Endodermal cell (in vitro differentiated cells): ENCODE measurements at regions not wholly inside any gene's neighbourhood (a gene's known extent, or its start where the extent isn't known, plus 50 kb on each side); places are given as distances from the start of the nearest gene placed in this dataset.
A peak's percentile ranks its signal among the peaks of the same experiment; 100 is the strongest.

ENCODE experiments used
- DNase-seq: peaks from one replicate; pipeline ENCODE4 v3.0.0-alpha.2; 2017
- H3K27ac ChIP-seq: 2 replicates; pipeline ENCODE4 v1.5.1; 2013; ENCODE audit warnings: mild to moderate bottlenecking, low read depth, low read length, moderate library complexity
- H3K27me3 ChIP-seq: 2 replicates; pipeline ENCODE4 v1.6.1; 2013; ENCODE audit warnings: mild to moderate bottlenecking, low read length, moderate library complexity; ENCODE audit not compliant: insufficient read depth, control insufficient read depth, poor library complexity, severe bottlenecking
- H3K36me3 ChIP-seq: 2 replicates; pipeline ENCODE4 v1.7.0; 2013; ENCODE audit warnings: mild to moderate bottlenecking, low read length, moderate library complexity; ENCODE audit not compliant: control insufficient read depth, insufficient read depth
- H3K4me1 ChIP-seq: one replicate; pipeline ENCODE4 v1.7.0; 2013; ENCODE audit warnings: low read length; ENCODE audit not compliant: control insufficient read depth, insufficient read depth
- H3K4me3 ChIP-seq: 2 replicates; pipeline ENCODE4 v1.5.1; 2013; ENCODE audit warnings: mild to moderate bottlenecking, low read length, moderate library complexity
- H3K9ac ChIP-seq: 2 replicates; pipeline ENCODE4 v1.6.1; 2013; ENCODE audit warnings: mild to moderate bottlenecking, low read length, moderate library complexity; ENCODE audit not compliant: poor library complexity, severe bottlenecking; ENCODE audit errors: extremely low read depth
- H3K9me3 ChIP-seq: 2 replicates; pipeline ENCODE4 v1.6.1; 2013; ENCODE audit warnings: mild to moderate bottlenecking, low read length, moderate library complexity; ENCODE audit not compliant: control insufficient read depth
- H3K27ac Mint-ChIP-seq: 2 replicates; pipeline ENCODE4 v1.8.0; 2020; ENCODE audit warnings: mixed read lengths
- H3K27me3 Mint-ChIP-seq: 2 replicates; pipeline ENCODE4 v1.8.0; 2021; ENCODE audit warnings: mild to moderate bottlenecking, mixed read lengths; ENCODE audit not compliant: insufficient read depth
- H3K36me3 Mint-ChIP-seq: 2 replicates; pipeline ENCODE4 v1.8.0; 2020; ENCODE audit warnings: low read depth, mixed read lengths
- H3K4me1 Mint-ChIP-seq: 2 replicates; pipeline ENCODE4 v1.8.0; 2020; ENCODE audit warnings: mixed read lengths
- H3K4me3 Mint-ChIP-seq: 2 replicates; pipeline ENCODE4 v1.8.0; 2020; ENCODE audit warnings: mild to moderate bottlenecking, moderate library complexity, mixed read lengths
- H3K9me3 Mint-ChIP-seq: 2 replicates; pipeline ENCODE4 v1.8.0; 2020; ENCODE audit warnings: mild to moderate bottlenecking, mixed read lengths
- CTCF ChIP-seq: fragments of 200-600 bp; sonication (generic); conservative IDR thresholded peaks from 2 replicates; pipeline ENCODE4 v1.5.0; 2021; ENCODE audit warnings: antibody characterized with exemption, mild to moderate bottlenecking
- WGBS, 2 experiments: methylation state at CpG; one replicate each; pipeline versions ENCODE4 v1.1.5 to v1.1.7; 2013; ENCODE audit warnings: missing lambda C conversion rate in 2 of 2, mixed read lengths in 1 of 2; ENCODE audit not compliant: insufficient coverage in 1 of 2, insufficient read length in 1 of 2; 5-methylcytosine and 5-hydroxymethylcytosine counted together

GRCh38 chr10:47198221-47198620, 101.8 kb upstream of the GDF10 start:
- H3K27ac Mint-ChIP-seq, result no peak overlapping the region
- no peaks in the 10 kb centered on the region for H3K27me3 ChIP-seq
- H3K9ac ChIP-seq, result no peak overlapping the region
- TF ChIP-seq CTCF, result no peak
- WGBS, 2 experiments, result 66 to 80% methylated on average over 2 to 4 of the region's 4 CpGs
- no peaks in the 10 kb centered on the region for H3K9me3 Mint-ChIP-seq
- no peaks in the 10 kb centered on the region for H3K36me3 ChIP-seq
- H3K27me3 Mint-ChIP-seq, result no peaks in the 10 kb centered on the region
- no peaks in the 10 kb centered on the region for H3K36me3 Mint-ChIP-seq
- no peak overlapping the region for H3K4me3 Mint-ChIP-seq
- H3K4me1 Mint-ChIP-seq, result no peaks in the 10 kb centered on the region
- peak; percentile 41 for DNase-seq
- no peaks in the 10 kb centered on the region for H3K9me3 ChIP-seq
- H3K4me3 ChIP-seq, result no peak overlapping the region
- H3K4me1 ChIP-seq, result no peaks in the 10 kb centered on the region
- peak overlapping the region; percentile 32 for H3K27ac ChIP-seq

GRCh38 chr10:47205192-47205591, 94.8 kb upstream of the GDF10 start:
- Mint-ChIP-seq H3K9me3 (no peaks in the 10 kb centered on the region), H3K27me3 (no peaks in the 10 kb centered on the region), H3K36me3 (no peaks in the 10 kb centered on the region), H3K4me1 (peaks cover 3% of the 10 kb centered on the region), H3K27ac (no peak overlapping the region), H3K4me3 (no peak overlapping the region)
- Histone ChIP-seq H3K27ac (no peak overlapping the region), H3K4me1 (no peaks in the 10 kb centered on the region), H3K9ac (no peak overlapping the region), H3K4me3 (no peak overlapping the region), H3K27me3 (no peaks in the 10 kb centered on the region), H3K9me3 (no peaks in the 10 kb centered on the region), H3K36me3 (no peaks in the 10 kb centered on the region)
- WGBS, 2 experiments, result 89 to 100% methylated on average over 1 to 2 of the region's 2 CpGs
- no peak for TF ChIP-seq CTCF
- DNase-seq, result peak; percentile 1

- no peaks in the 10 kb centered on the region for H3K27me3 Mint-ChIP-seq
- no peak for TF ChIP-seq CTCF
- no peak overlapping the region for H3K27ac ChIP-seq
- no peak overlapping the region for H3K4me3 Mint-ChIP-seq
- H3K27me3 ChIP-seq, result no peaks in the 10 kb centered on the region
- no peaks in the 10 kb centered on the region for H3K9me3 Mint-ChIP-seq
- H3K9ac ChIP-seq, result no peak overlapping the region
- no peaks in the 10 kb centered on the region for H3K36me3 ChIP-seq
- no peak overlapping the region for H3K4me3 ChIP-seq
- H3K4me1 ChIP-seq, result no peaks in the 10 kb centered on the region
- no peak overlapping the region for H3K27ac Mint-ChIP-seq
- no peaks in the 10 kb centered on the region for H3K9me3 ChIP-seq
- no peaks in the 10 kb centered on the region for H3K36me3 Mint-ChIP-seq
- WGBS, 2 experiments, result 81 to 92% methylated on average over 2 to 3 of the region's 3 CpGs
- peak; percentile 11 for DNase-seq
- peaks cover 3% of the 10 kb centered on the region for H3K4me1 Mint-ChIP-seq
Measured at GRCh38 chr10:47206449-47207280, 93.3 kb upstream of the GDF10 start.
